Neural crest cell (in vitro differentiated cells): ENCODE measurements at regions not wholly inside any gene's neighbourhood (a gene's known extent, or its start where the extent isn't known, plus 50 kb on each side); places are given as distances from the start of the nearest gene placed in this dataset.

Source experiments
- DNase-seq: peaks from one replicate; pipeline ENCODE4 v3.0.0; 2021; ENCODE audit warnings: low read depth, mixed read lengths, low spot score
- H3K27ac Mint-ChIP-seq: one replicate; pipeline ENCODE4 v1.8.0; 2021; ENCODE audit warnings: mild to moderate bottlenecking, mixed read lengths; ENCODE audit not compliant: unreplicated experiment
- H3K27me3 Mint-ChIP-seq: 2 replicates; pipeline ENCODE4 v1.8.0; 2021; ENCODE audit warnings: low read depth, mild to moderate bottlenecking, mixed read lengths
- H3K36me3 Mint-ChIP-seq: 2 replicates; pipeline ENCODE4 v1.8.0; 2021; ENCODE audit warnings: low read depth, mild to moderate bottlenecking, mixed read lengths
- H3K4me1 Mint-ChIP-seq: 2 replicates; pipeline ENCODE4 v1.8.0; 2021; ENCODE audit warnings: mixed read lengths
- H3K4me3 Mint-ChIP-seq: one replicate; pipeline ENCODE4 v1.8.0; 2021; ENCODE audit warnings: mild to moderate bottlenecking, mixed read lengths
- H3K9me3 Mint-ChIP-seq: 2 replicates; pipeline ENCODE4 v1.8.0; 2021; ENCODE audit warnings: mixed read lengths
- CTCF ChIP-seq: fragments of 200-600 bp; sonication (generic); conservative IDR thresholded peaks from 2 replicates; pipeline ENCODE4 v1.5.0; 2021; ENCODE audit warnings: antibody characterized with exemption, mild to moderate bottlenecking

- no peak for DNase-seq
- H3K27ac Mint-ChIP-seq = no peak overlapping the region
- H3K36me3 Mint-ChIP-seq = no peaks in the 10 kb centered on the region
- H3K27me3 Mint-ChIP-seq = no peaks in the 10 kb centered on the region
- peaks cover 13% of the 10 kb centered on the region for H3K4me1 Mint-ChIP-seq
- no peak overlapping the region for H3K4me3 Mint-ChIP-seq
- H3K9me3 Mint-ChIP-seq = no peaks in the 10 kb centered on the region
- TF ChIP-seq CTCF = no peak
Measured at GRCh38 chr7:18401757-18402156, 93.8 kb upstream of the HDAC9 start.

- H3K27ac Mint-ChIP-seq = no peak overlapping the region
- H3K9me3 Mint-ChIP-seq = no peaks in the 10 kb centered on the region
- DNase-seq = no peak
- H3K4me1 Mint-ChIP-seq = peaks cover 9% of the 10 kb centered on the region
- no peaks in the 10 kb centered on the region for H3K27me3 Mint-ChIP-seq
- H3K4me3 Mint-ChIP-seq = no peak overlapping the region
- no peak for TF ChIP-seq CTCF
- no peaks in the 10 kb centered on the region for H3K36me3 Mint-ChIP-seq
Measured at GRCh38 chr7:18402488-18403183, 92.9 kb upstream of the HDAC9 start.

GRCh38 chr7:18405726-18406125, 89.8 kb upstream of the HDAC9 start:
- TF ChIP-seq CTCF = no peak
- H3K4me3 Mint-ChIP-seq = no peak overlapping the region
- no peak overlapping the region for H3K27ac Mint-ChIP-seq
- H3K4me1 Mint-ChIP-seq = peaks cover 7% of the 10 kb centered on the region
- H3K27me3 Mint-ChIP-seq = no peaks in the 10 kb centered on the region
- no peak for DNase-seq
- H3K36me3 Mint-ChIP-seq = no peaks in the 10 kb centered on the region
- H3K9me3 Mint-ChIP-seq = no peaks in the 10 kb centered on the region

- no peaks in the 10 kb centered on the region for H3K36me3 Mint-ChIP-seq
- H3K4me3 Mint-ChIP-seq = no peak overlapping the region
- H3K27me3 Mint-ChIP-seq = no peaks in the 10 kb centered on the region
- H3K9me3 Mint-ChIP-seq = no peaks in the 10 kb centered on the region
- DNase-seq = no peak
- no peak for TF ChIP-seq CTCF
- H3K4me1 Mint-ChIP-seq = peaks cover 7% of the 10 kb centered on the region
- H3K27ac Mint-ChIP-seq = no peak overlapping the region
Measured at GRCh38 chr7:18407385-18407784, 88.2 kb upstream of the HDAC9 start.

- H3K36me3 Mint-ChIP-seq = no peaks in the 10 kb centered on the region
- no peak for TF ChIP-seq CTCF
- H3K4me1 Mint-ChIP-seq = peaks cover 7% of the 10 kb centered on the region
- no peak for DNase-seq
- no peaks in the 10 kb centered on the region for H3K27me3 Mint-ChIP-seq
- no peak overlapping the region for H3K4me3 Mint-ChIP-seq
- no peak overlapping the region for H3K27ac Mint-ChIP-seq
- H3K9me3 Mint-ChIP-seq = no peaks in the 10 kb centered on the region
Measured at GRCh38 chr7:18408461-18408860, 87.1 kb upstream of the HDAC9 start.
